ENCODE measurements at regions not wholly inside any gene's neighbourhood (a gene's known extent, or its start where the extent isn't known, plus 50 kb on each side); places are given as distances from the start of the nearest gene placed in this dataset.
A peak's percentile ranks its signal among the peaks of the same experiment; 100 is the strongest.

- peak; percentile 27 for DNase-seq (ENCODE audit: low spot score)
Observed at GRCh38 chr11:42593441-42593840, 718.4 kb upstream of the API5 start.

GRCh38 chr11:42595876-42596275 lies 715.9 kb upstream of the API5 start:
- DNase-seq (ENCODE audit: low spot score) = no peak

GRCh38 chr11:42596576-42597145 lies 715.1 kb upstream of the API5 start:
- no peak for DNase-seq (ENCODE audit: low spot score)

- DNase-seq (ENCODE audit: low spot score) = no peak
Observed at GRCh38 chr11:42598341-42598740, 713.5 kb upstream of the API5 start.

- DNase-seq (ENCODE audit: low spot score) = no peak
Observed at GRCh38 chr11:42620796-42621195, 691.0 kb upstream of the API5 start.

- DNase-seq (ENCODE audit: low spot score) = no peak
Observed at GRCh38 chr11:42625757-42626665, 685.8 kb upstream of the API5 start.

GRCh38 chr11:42631220-42631843 lies 680.5 kb upstream of the API5 start:
- DNase-seq (ENCODE audit: low spot score) = peak; percentile 84

GRCh38 chr11:42646959-42647358 lies 664.8 kb upstream of the API5 start:
- no peak for DNase-seq (ENCODE audit: low spot score)

GRCh38 chr11:42647993-42648392 lies 663.8 kb upstream of the API5 start:
- no peak for DNase-seq (ENCODE audit: low spot score)

- DNase-seq (ENCODE audit: low spot score) = no peak
Observed at GRCh38 chr11:42651621-42652020, 660.2 kb upstream of the API5 start.

- DNase-seq (ENCODE audit: low spot score) = no peak
Observed at GRCh38 chr11:42657169-42657568, 654.6 kb upstream of the API5 start.

GRCh38 chr11:42661942-42662341 lies 649.9 kb upstream of the API5 start:
- no peak for DNase-seq (ENCODE audit: low spot score)

GRCh38 chr11:42669248-42669976 lies 642.4 kb upstream of the API5 start:
- DNase-seq (ENCODE audit: low spot score) = no peak

- DNase-seq (ENCODE audit: low spot score) = no peak
Observed at GRCh38 chr11:42674436-42674835, 637.4 kb upstream of the API5 start.

- DNase-seq (ENCODE audit: low spot score) = no peak
Observed at GRCh38 chr11:42707541-42707940, 604.3 kb upstream of the API5 start.

GRCh38 chr11:42709216-42709615 lies 602.6 kb upstream of the API5 start:
- DNase-seq (ENCODE audit: low spot score) = peak; percentile 28

- DNase-seq (ENCODE audit: low spot score) = no peak
Observed at GRCh38 chr11:42713279-42713678, 598.5 kb upstream of the API5 start.

GRCh38 chr11:42713753-42714152 lies 598.0 kb upstream of the API5 start:
- no peak for DNase-seq (ENCODE audit: low spot score)

- DNase-seq (ENCODE audit: low spot score) = no peak
Observed at GRCh38 chr11:42720716-42721563, 590.9 kb upstream of the API5 start.

GRCh38 chr11:42727879-42728278 lies 583.9 kb upstream of the API5 start:
- DNase-seq (ENCODE audit: low spot score) = no peak

GRCh38 chr11:42762348-42762747 lies 549.4 kb upstream of the API5 start:
- no peak for DNase-seq (ENCODE audit: low spot score)

GRCh38 chr11:42764936-42765335 lies 546.9 kb upstream of the API5 start:
- no peak for DNase-seq (ENCODE audit: low spot score)
